GM12874 (cell line): ENCODE measurements at regions not wholly inside any gene's neighbourhood (a gene's known extent, or its start where the extent isn't known, plus 50 kb on each side); places are given as distances from the start of the nearest gene placed in this dataset.

Source experiments
- TF ChIP-seq, protein P1 (sequence below): IDR thresholded peaks from 2 replicates; pipeline ENCODE4 v1.5.1; 2011; ENCODE audit warnings: low read depth, mild to moderate bottlenecking, control low read depth, low read length, moderate library complexity; ENCODE audit not compliant: insufficient read depth

GRCh38 chr7:68537051-68537773, 1061.1 kb upstream of the AUTS2 start:
- TF ChIP-seq, protein P1, sequence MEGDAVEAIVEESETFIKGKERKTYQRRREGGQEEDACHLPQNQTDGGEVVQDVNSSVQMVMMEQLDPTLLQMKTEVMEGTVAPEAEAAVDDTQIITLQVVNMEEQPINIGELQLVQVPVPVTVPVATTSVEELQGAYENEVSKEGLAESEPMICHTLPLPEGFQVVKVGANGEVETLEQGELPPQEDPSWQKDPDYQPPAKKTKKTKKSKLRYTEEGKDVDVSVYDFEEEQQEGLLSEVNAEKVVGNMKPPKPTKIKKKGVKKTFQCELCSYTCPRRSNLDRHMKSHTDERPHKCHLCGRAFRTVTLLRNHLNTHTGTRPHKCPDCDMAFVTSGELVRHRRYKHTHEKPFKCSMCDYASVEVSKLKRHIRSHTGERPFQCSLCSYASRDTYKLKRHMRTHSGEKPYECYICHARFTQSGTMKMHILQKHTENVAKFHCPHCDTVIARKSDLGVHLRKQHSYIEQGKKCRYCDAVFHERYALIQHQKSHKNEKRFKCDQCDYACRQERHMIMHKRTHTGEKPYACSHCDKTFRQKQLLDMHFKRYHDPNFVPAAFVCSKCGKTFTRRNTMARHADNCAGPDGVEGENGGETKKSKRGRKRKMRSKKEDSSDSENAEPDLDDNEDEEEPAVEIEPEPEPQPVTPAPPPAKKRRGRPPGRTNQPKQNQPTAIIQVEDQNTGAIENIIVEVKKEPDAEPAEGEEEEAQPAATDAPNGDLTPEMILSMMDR, result no peak

DNA sequence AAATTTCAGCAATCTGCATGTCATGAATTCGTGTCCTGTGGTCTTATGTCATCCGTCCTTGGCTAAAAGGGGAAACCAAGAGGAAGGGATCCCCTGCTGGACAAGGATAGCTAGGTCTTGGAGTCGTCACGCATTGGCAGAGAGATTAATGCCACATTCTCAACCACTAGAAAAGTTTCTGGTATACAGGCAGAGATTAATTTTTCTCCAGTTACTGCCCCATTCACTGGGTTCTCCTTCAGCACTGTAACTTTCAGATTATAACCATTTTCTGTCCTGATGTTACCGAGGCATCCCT, 1060.6 kb upstream of the AUTS2 start:
- TF ChIP-seq, protein P1, result no peak

- TF ChIP-seq, protein P1, result no peak
These were observed 1055.4 kb upstream of the AUTS2 start for GRCh38 chr7:68542831-68543230.

- TF ChIP-seq, protein P1, result no peak
These were observed 1053.4 kb upstream of the AUTS2 start for GRCh38 chr7:68544851-68545250.

GRCh38 chr7:68547181-68547580, 1051.1 kb upstream of the AUTS2 start:
- TF ChIP-seq, protein P1, result no peak

GRCh38 chr7:68547799-68548198, 1050.5 kb upstream of the AUTS2 start:
- TF ChIP-seq, protein P1, result no peak

DNA sequence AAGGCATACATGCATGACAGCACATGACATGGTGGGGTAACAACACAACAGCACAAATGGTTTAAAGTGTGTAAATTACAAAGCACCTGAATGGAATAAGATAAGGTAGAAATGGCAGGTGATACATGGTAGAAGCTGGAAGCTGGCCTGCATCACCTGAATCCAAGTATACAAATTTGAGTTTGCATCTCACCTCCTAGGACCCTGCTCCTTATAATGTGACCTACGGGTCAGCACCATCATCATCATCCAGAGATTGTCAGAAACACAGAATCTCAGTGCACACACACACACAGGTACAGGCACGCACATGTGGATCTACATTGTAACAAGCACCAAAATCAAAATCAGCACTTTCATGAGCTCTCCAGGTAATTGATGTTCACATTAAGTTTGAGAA, 1048.2 kb upstream of the AUTS2 start:
- TF ChIP-seq, protein P1, result no peak
